HepG2 (cell line): ENCODE measurements at regions not wholly inside any gene's neighbourhood (a gene's known extent, or its start where the extent isn't known, plus 50 kb on each side); places are given as distances from the start of the nearest gene placed in this dataset.

Experiments used
- ATAC-seq: fragments of 200-7000 bp; cut with Tn5 transposase; 3 replicates; pipeline ENCODE4 v1.9.1; 2020; ENCODE audit warnings: mild to moderate bottlenecking, moderate library complexity
- BruUV-seq: library from RNA; stranded (reverse); fragments of 400-500 nt; replicated peaks from 2 replicates; lab custom pipeline; 2021; lab: Mats Ljungman, UMichigan
- CTCF ChIA-PET: fragments of 300-600 bp; formaldehyde crosslinking; extraction: SDS; loops from one replicate; lab custom pipeline; 2021; ENCODE audit warnings: low total read pairs, inconsistent platforms, low intra/inter-chr PET ratio; lab: Yijun Ruan, JAX
- POLR2A ChIA-PET: fragments of 350-600 bp; sonication (Branson Sonifier 250); formaldehyde crosslinking; loops from one replicate; lab custom pipeline; 2020; ENCODE audit warnings: antibody characterized with exemption, inconsistent platforms; lab: Yijun Ruan, JAX
- DNase-seq: peaks from one replicate; pipeline ENCODE4 v3.0.0-alpha.2; 2015; ENCODE audit warnings: low spot score
- FAIRE-seq: peaks from 3 replicates; lab custom pipeline; 2011; peaks lifted over from hg19 to GRCh38; lab: Jason Lieb, UNC
- H2AFZ ChIP-seq: one replicate; pipeline ENCODE4 v1.6.1; 2011; ENCODE audit warnings: low read length, inconsistent platforms
- H3K27ac ChIP-seq: fragments of 300-600 bp; 3 replicates; pipeline ENCODE4 v1.8.0; 2011; ENCODE audit warnings: mixed run types, mild to moderate bottlenecking, mixed read lengths, low read length, inconsistent platforms; ENCODE audit not compliant: insufficient read depth; ENCODE audit errors: extremely low read length
- H3K27me3 ChIP-seq, 2 experiments: fragments of 200-600 bp in 1 of 2; 2 replicates in 1 of 2; 3 replicates in 1 of 2; pipeline versions ENCODE4 v1.6.0 to v1.8.0; 2011; ENCODE audit warnings: low read length in 2 of 2, mild to moderate bottlenecking in 2 of 2, moderate library complexity in 2 of 2, inconsistent platforms in 1 of 2; ENCODE audit not compliant: insufficient read depth in 2 of 2, control insufficient read depth in 1 of 2
- H3K36me3 ChIP-seq, 2 experiments: fragments of 200-600 bp in 1 of 2; replicated peaks in 1 of 2; 2 replicates in 1 of 2; 3 replicates in 1 of 2; pipeline versions ENCODE4 v1.5.1 to v1.8.0; 2011; ENCODE audit warnings: low read length in 2 of 2, inconsistent platforms in 1 of 2; ENCODE audit not compliant: insufficient read depth in 2 of 2, control insufficient read depth in 1 of 2
- H3K4me1 ChIP-seq: 2 replicates; pipeline ENCODE4 v1.5.1; 2012; ENCODE audit warnings: low read length, inconsistent platforms; ENCODE audit not compliant: insufficient read depth
- H3K4me2 ChIP-seq: 2 replicates; pipeline ENCODE4 v1.6.0; 2011; ENCODE audit warnings: low read depth, low read length, inconsistent platforms
- H3K4me3 ChIP-seq, 3 experiments: fragments of 200-600 bp in 1 of 3; sonication (generic), shearing (Covaris generic) in 1 of 3; replicated peaks in 1 of 3; 2 replicates each; pipeline ENCODE4 v1.5.1; 2011 to 2016; ENCODE audit warnings: low read length in 3 of 3, inconsistent platforms in 2 of 3, low read depth in 2 of 3, mild to moderate bottlenecking in 2 of 3, control low read depth in 1 of 3, mixed read lengths in 1 of 3; ENCODE audit not compliant: insufficient read depth in 1 of 3
- H3K79me2 ChIP-seq: one replicate; pipeline ENCODE4 v1.6.1; 2011; ENCODE audit warnings: low read length, inconsistent platforms; ENCODE audit not compliant: insufficient read depth
- H3K9ac ChIP-seq: 2 replicates; pipeline ENCODE4 v1.6.0; 2011; ENCODE audit warnings: mild to moderate bottlenecking, low read depth, low read length, inconsistent platforms; ENCODE audit not compliant: insufficient read depth
- H3K9me3 ChIP-seq: 2 replicates; pipeline ENCODE4 v1.5.1; 2012; ENCODE audit warnings: mild to moderate bottlenecking, low read length
- H4K20me1 ChIP-seq: 2 replicates; pipeline ENCODE4 v1.6.0; 2011; ENCODE audit warnings: inconsistent platforms, mild to moderate bottlenecking, low read length, moderate library complexity; ENCODE audit not compliant: insufficient read depth
- CENPX ChIP-seq: sonication (generic); formaldehyde crosslinking; IDR thresholded peaks from 2 replicates; pipeline ENCODE4 v1.9.0; 2021; ENCODE audit warnings: mild to moderate bottlenecking, missing genetic modification reagents, moderate library complexity
- FOSL2 ChIP-seq: sonication (generic); formaldehyde crosslinking; IDR thresholded peaks from 2 replicates; pipeline ENCODE4 v1.4.0; 2020; ENCODE audit warnings: missing genetic modification reagents
- HMG20B ChIP-seq: conservative IDR thresholded peaks from 2 replicates; pipeline ENCODE4 v1.6.1; 2016; ENCODE audit warnings: missing genetic modification reagents, missing compliant biosample characterization
- KDM6A ChIP-seq: IDR thresholded peaks from 2 replicates; pipeline ENCODE4 v1.6.1; 2016; ENCODE audit warnings: low read depth
- MAFF ChIP-seq: IDR thresholded peaks from 2 replicates; pipeline ENCODE4 v1.6.1; 2011; ENCODE audit warnings: low read depth, low read length, improper control_type of control experiment
- NFE2L2 ChIP-seq: fragments of 150-350 bp; IDR thresholded peaks from 2 replicates; pipeline ENCODE4 v1.6.1; 2014; ENCODE audit warnings: low read length
- PAF1 ChIP-seq: IDR thresholded peaks from 2 replicates; pipeline ENCODE4 v1.6.1; 2016; ENCODE audit warnings: missing genetic modification reagents, missing compliant biosample characterization
- ZFP41 ChIP-seq: sonication (generic); formaldehyde crosslinking; IDR thresholded peaks from 2 replicates; pipeline ENCODE4 v1.4.0; 2020; ENCODE audit warnings: mild to moderate bottlenecking, missing genetic modification reagents, borderline replicate concordance
- ZNF121 ChIP-seq: sonication (generic); formaldehyde crosslinking; IDR thresholded peaks from 2 replicates; pipeline ENCODE4 v1.5.0; 2020; ENCODE audit warnings: mild to moderate bottlenecking, missing genetic modification reagents
- ZNF232 ChIP-seq: sonication (generic); formaldehyde crosslinking; IDR thresholded peaks from 2 replicates; pipeline ENCODE4 v1.4.0; 2020; ENCODE audit warnings: missing genetic modification reagents, borderline replicate concordance
- ZNF317 ChIP-seq: sonication (generic); formaldehyde crosslinking; IDR thresholded peaks from 2 replicates; pipeline ENCODE4 v1.5.0; 2020; ENCODE audit warnings: mild to moderate bottlenecking, missing genetic modification reagents
- ZNF44 ChIP-seq: sonication (generic); formaldehyde crosslinking; IDR thresholded peaks from 2 replicates; pipeline ENCODE4 v1.5.1; 2020; ENCODE audit warnings: mild to moderate bottlenecking, missing genetic modification reagents
- ZNF484 ChIP-seq: sonication (generic); formaldehyde crosslinking; IDR thresholded peaks from 2 replicates; pipeline ENCODE4 v1.5.1; 2020; ENCODE audit warnings: mild to moderate bottlenecking, low read depth, missing genetic modification reagents, borderline replicate concordance
- ZNF678 ChIP-seq: sonication (generic); formaldehyde crosslinking; IDR thresholded peaks from 2 replicates; pipeline ENCODE4 v1.4.0; 2020; ENCODE audit warnings: mild to moderate bottlenecking, missing genetic modification reagents
- ZNF747 ChIP-seq: sonication (generic); formaldehyde crosslinking; IDR thresholded peaks from 2 replicates; pipeline ENCODE4 v1.8.1; 2023; ENCODE audit warnings: missing genetic modification reagents, mild to moderate bottlenecking, borderline replicate concordance
- WGBS: methylation state at CpG from one replicate; pipeline ENCODE4 v1.1.6; 2017; ENCODE audit warnings: low lambda C conversion rate; 5-methylcytosine and 5-hydroxymethylcytosine counted together
- in situ Hi-C: cut with HindIII; loops from 2 replicates; pipeline ENCODE4 v1.10.0; 2017; ENCODE audit warnings: low pct_unique_long_range_greater_than_20kb; ENCODE audit not compliant: extremely low pct_ligation_motif_present
- intact Hi-C: fragments of 100-400 bp; cut with micrococcal nuclease; formaldehyde crosslinking; loops from one replicate; pipeline ENCODE4 v1.10.0; 2022; ENCODE audit not compliant: unreplicated experiment
- TF ChIP-seq, protein P1 (sequence below): sonication (generic); formaldehyde crosslinking; IDR thresholded peaks from 2 replicates; pipeline ENCODE4 v1.4.0; 2020; ENCODE audit warnings: mild to moderate bottlenecking, missing genetic modification reagents
- TF ChIP-seq, protein P2 (sequence below): sonication (generic); formaldehyde crosslinking; conservative IDR thresholded peaks from 2 replicates; pipeline ENCODE4 v1.5.0; 2020; ENCODE audit warnings: missing genetic modification reagents

DNA sequence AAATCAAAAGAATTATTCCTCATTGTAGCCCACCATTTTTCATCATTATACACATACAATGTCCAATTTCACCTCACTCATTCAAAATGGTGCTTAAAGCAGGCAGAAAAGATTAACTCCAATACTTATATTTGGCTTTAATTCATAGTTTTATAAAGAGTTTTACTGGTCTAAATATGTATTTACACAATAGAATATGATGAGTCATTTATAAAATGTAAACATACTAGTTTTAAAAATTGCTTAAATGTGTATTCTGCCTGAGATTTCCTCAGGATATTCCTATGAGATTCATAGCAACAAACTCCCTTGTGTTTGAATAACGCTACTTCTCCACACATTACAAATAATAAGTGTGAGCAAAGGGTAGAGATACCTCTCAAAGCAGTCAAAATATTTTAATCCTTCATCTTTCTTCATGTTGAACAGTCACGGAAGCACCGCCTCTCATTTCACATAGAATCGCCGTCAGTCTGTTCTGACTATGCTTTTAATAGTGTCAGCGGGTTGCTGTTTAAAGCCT, 75.7 kb upstream of the GBE1 start:
- Histone ChIP-seq H3K36me3 (no peaks in the 10 kb centered on the region), H3K9ac (no peak overlapping the region), H3K27ac (no peak overlapping the region), H3K4me2 (no peak overlapping the region), H3K79me2 (no peaks in the 10 kb centered on the region), H3K4me1 (no peaks in the 10 kb centered on the region), H3K9me3 (no peaks in the 10 kb centered on the region), H2AFZ (no peak overlapping the region), H3K4me3 (no peak overlapping the region), H4K20me1 (no peaks in the 10 kb centered on the region), H3K27me3 (no peaks in the 10 kb centered on the region)
- BruUV-seq: no TSS peak
- no peak for TF ChIP-seq ZNF44
- 0 out of 2 replicates have a peak, but pooled peaks have one; percentile 14 for TF ChIP-seq MAFF
- DNase-seq (no peak), FAIRE-seq (no peak), ATAC-seq (no peak)
- intact Hi-C loops: no loop called here
- POLR2A ChIA-PET: no interaction called here
- CTCF ChIA-PET: no interaction called here
- WGBS: 52% methylated on average over 6 of the region's 6 CpGs
- in situ Hi-C loops: no loop called here

DNA sequence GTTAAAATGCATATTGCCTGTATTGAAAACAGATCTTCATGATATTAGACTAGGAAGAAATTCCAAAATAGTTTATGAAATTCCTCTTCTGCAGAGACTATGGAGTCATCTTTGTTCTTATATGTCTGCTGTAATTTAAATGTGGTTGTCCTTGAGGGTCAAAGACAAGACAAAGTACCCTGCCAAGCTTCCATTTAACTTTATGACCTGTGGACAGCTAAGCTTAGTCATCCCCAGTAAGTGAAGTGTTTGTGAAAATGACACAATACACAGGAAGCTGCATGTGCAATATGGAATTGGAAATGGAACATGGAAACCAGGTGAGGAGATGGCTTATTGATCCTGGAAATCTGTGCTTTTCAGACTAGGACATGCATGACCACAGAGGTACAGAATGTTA, 68.5 kb upstream of the GBE1 start:
- Histone ChIP-seq H3K36me3 (no peaks in the 10 kb centered on the region), H3K4me3 (no peak overlapping the region), H3K9ac (no peak overlapping the region), H3K27ac (no peak overlapping the region), H3K4me1 (no peaks in the 10 kb centered on the region), H3K4me2 (no peak overlapping the region), H3K79me2 (no peaks in the 10 kb centered on the region), H3K9me3 (no peaks in the 10 kb centered on the region), H2AFZ (no peak overlapping the region), H3K27me3 (no peaks in the 10 kb centered on the region), H4K20me1 (no peaks in the 10 kb centered on the region)
- FAIRE-seq: no peak
- POLR2A ChIA-PET: no interaction called here
- CTCF ChIA-PET: no interaction called here
- BruUV-seq: no TSS peak
- intact Hi-C loops: loop anchor here (5.0 kb wide), 1 partner anchor 68 kb away; the partner anchor contains the start of gene GBE1
- DNase-seq: no peak
- no peak for ATAC-seq
- in situ Hi-C loops: no loop called here
- TF ChIP-seq, protein P1, sequence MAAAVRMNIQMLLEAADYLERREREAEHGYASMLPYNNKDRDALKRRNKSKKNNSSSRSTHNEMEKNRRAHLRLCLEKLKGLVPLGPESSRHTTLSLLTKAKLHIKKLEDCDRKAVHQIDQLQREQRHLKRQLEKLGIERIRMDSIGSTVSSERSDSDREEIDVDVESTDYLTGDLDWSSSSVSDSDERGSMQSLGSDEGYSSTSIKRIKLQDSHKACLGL (CRISPR knock-in tag): no peak
- TF ChIP-seq KDM6A (CRISPR knock-in tag) (no peak), ZNF747 (CRISPR knock-in tag) (no peak), ZNF317 (CRISPR knock-in tag) (no peak), ZNF678 (CRISPR knock-in tag) (no peak), ZFP41 (CRISPR knock-in tag) (no peak), CENPX (no peak), PAF1 (no peak), HMG20B (CRISPR knock-in tag) (no peak), ZNF484 (CRISPR knock-in tag) (no peak), ZNF121 (CRISPR knock-in tag) (no peak), NFE2L2 (no peak), ZNF232 (no peak), FOSL2 (CRISPR knock-in tag) (no peak)
- TF ChIP-seq, protein P2, sequence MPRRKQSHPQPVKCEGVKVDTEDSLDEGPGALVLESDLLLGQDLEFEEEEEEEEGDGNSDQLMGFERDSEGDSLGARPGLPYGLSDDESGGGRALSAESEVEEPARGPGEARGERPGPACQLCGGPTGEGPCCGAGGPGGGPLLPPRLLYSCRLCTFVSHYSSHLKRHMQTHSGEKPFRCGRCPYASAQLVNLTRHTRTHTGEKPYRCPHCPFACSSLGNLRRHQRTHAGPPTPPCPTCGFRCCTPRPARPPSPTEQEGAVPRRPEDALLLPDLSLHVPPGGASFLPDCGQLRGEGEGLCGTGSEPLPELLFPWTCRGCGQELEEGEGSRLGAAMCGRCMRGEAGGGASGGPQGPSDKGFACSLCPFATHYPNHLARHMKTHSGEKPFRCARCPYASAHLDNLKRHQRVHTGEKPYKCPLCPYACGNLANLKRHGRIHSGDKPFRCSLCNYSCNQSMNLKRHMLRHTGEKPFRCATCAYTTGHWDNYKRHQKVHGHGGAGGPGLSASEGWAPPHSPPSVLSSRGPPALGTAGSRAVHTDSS (CRISPR knock-in tag): no peak
